Left colon (tissue), 2 donors: ENCODE measurements at regions not wholly inside any gene's neighbourhood (a gene's known extent, or its start where the extent isn't known, plus 50 kb on each side); places are given as distances from the start of the nearest gene placed in this dataset.

Experiments
- ATAC-seq: fragments of 200-7000 bp; cut with Tn5 transposase; one replicate; pipeline ENCODE4 v1.9.1; 2020; ENCODE audit warnings: mild to moderate bottlenecking, moderate library complexity
- DNase-seq, 2 donors: peaks; one replicate each; pipeline ENCODE4 v3.0.0-alpha.2; 2020
- intact Hi-C, 2 donors: fragments of 100-400 bp; cut with DNase I in 1 of 2; cut with micrococcal nuclease in 1 of 2; formaldehyde crosslinking; loops; one replicate each; pipeline versions ENCODE4 v1.11.2 to v1.14.0; 2022; cut with DNase I, micrococcal nuclease
- donor health status: DM: no; HTN: no; CAD: no.
- donor health status: DM: yes; HTN: yes; CAD: no.

- intact Hi-C loops, result no loop called here
- peak; percentile 82 to 92 for DNase-seq
- ATAC-seq, result peak; percentile 92
Observed at GRCh38 chr10:133009218-133009950, 67.0 kb upstream of the CFAP46 start.

- ATAC-seq, result no peak
- no peak for DNase-seq
- intact Hi-C loops, result no loop called here
Observed at GRCh38 chr10:133008736-133009135, 66.4 kb upstream of the CFAP46 start.

GRCh38 chr10:133008196-133008595, 65.8 kb upstream of the CFAP46 start:
- ATAC-seq (no peak), DNase-seq (no peak)
- intact Hi-C loops, result no loop called here

GRCh38 chr10:133007360-133007858, 65.0 kb upstream of the CFAP46 start:
- ATAC-seq, result no peak
- intact Hi-C loops, result no loop called here
- no peak for DNase-seq

- intact Hi-C loops, result no loop called here
- ATAC-seq (no peak), DNase-seq (no peak)
Observed at GRCh38 chr10:133006806-133007205, 64.4 kb upstream of the CFAP46 start.

GRCh38 chr10:133006202-133006601, 63.8 kb upstream of the CFAP46 start:
- intact Hi-C loops, result no loop called here
- DNase-seq (no peak), ATAC-seq (no peak)

- ATAC-seq, result no peak
- no peak for DNase-seq
- intact Hi-C loops, result no loop called here
Observed at GRCh38 chr10:133004478-133004877, 62.1 kb upstream of the CFAP46 start.

GRCh38 chr10:133003188-133003587, 60.8 kb upstream of the CFAP46 start:
- ATAC-seq, result no peak
- DNase-seq, result no peak
- intact Hi-C loops, result no loop called here

- intact Hi-C loops, result no loop called here
- ATAC-seq (no peak), DNase-seq (no peak)
Observed at GRCh38 chr10:133002685-133003084, 60.3 kb upstream of the CFAP46 start.

GRCh38 chr10:133001114-133001513, 58.7 kb upstream of the CFAP46 start:
- ATAC-seq, result no peak
- intact Hi-C loops, result no loop called here
- no peak for DNase-seq

GRCh38 chr10:133000648-133001047, 58.3 kb upstream of the CFAP46 start:
- DNase-seq (no peak), ATAC-seq (no peak)
- intact Hi-C loops, result no loop called here

- intact Hi-C loops, result no loop called here
- DNase-seq, result no peak
- ATAC-seq, result no peak
Observed at GRCh38 chr10:132997517-132998265, 55.3 kb upstream of the CFAP46 start.

GRCh38 chr10:132996603-132997343, 54.4 kb upstream of the CFAP46 start:
- no peak for DNase-seq
- intact Hi-C loops, result no loop called here
- no peak for ATAC-seq

GRCh38 chr10:132995909-132996602, 53.7 kb upstream of the CFAP46 start:
- DNase-seq (no peak), ATAC-seq (no peak)
- intact Hi-C loops, result no loop called here

GRCh38 chr10:132994811-132995210, 52.4 kb upstream of the CFAP46 start:
- intact Hi-C loops, result no loop called here
- DNase-seq (no peak), ATAC-seq (no peak)

- intact Hi-C loops, result no loop called here
- ATAC-seq (no peak), DNase-seq (no peak)
Observed at GRCh38 chr10:132994185-132994796, 51.9 kb upstream of the CFAP46 start.

GRCh38 chr10:132993271-132994184, 51.2 kb upstream of the CFAP46 start:
- intact Hi-C loops, result no loop called here
- no peak for ATAC-seq
- DNase-seq, result no peak
